Ovary (tissue), 7 donors: ENCODE measurements at regions not wholly inside any gene's neighbourhood (a gene's known extent, or its start where the extent isn't known, plus 50 kb on each side); places are given as distances from the start of the nearest gene placed in this dataset.
"Not testable (repeated sequence)": the region's sequence is repeated elsewhere in the genome, so short reads cannot be mapped to it uniquely, and the experiment has no call there.

ENCODE experiments used
- DNase-seq, 5 donors: peaks; one replicate each; pipeline ENCODE4 v3.0.0-alpha.2; 2019 to 2020
- H3K27ac ChIP-seq, 2 donors: fragments of 200-600 bp; one replicate each; pipeline versions ENCODE4 v1.5.1 to v1.8.0; 2019 to 2022
- H3K27me3 ChIP-seq: fragments of 200-600 bp; one replicate; pipeline ENCODE4 v1.8.0; 2022
- H3K36me3 ChIP-seq: fragments of 200-600 bp; sonication (generic); one replicate; pipeline ENCODE4 v1.5.1; 2019
- H3K4me1 ChIP-seq: one replicate; pipeline ENCODE4 v1.8.1; 2013; ENCODE audit warnings: mild to moderate bottlenecking, moderate library complexity; ENCODE audit not compliant: insufficient read depth
- H3K4me3 ChIP-seq: fragments of 200-600 bp; sonication (generic); one replicate; pipeline ENCODE4 v1.5.1; 2017
- H3K9me3 ChIP-seq, 2 donors: fragments of 200-600 bp in 1 of 2; sonication (generic) in 1 of 2; one replicate each; pipeline versions ENCODE4 v1.5.1 to v1.8.1; 2013 to 2019; ENCODE audit warnings: mild to moderate bottlenecking in 1 of 2, moderate library complexity in 1 of 2
- CTCF ChIP-seq, 3 donors: fragments of 450-650 bp in 2 of 3; fragments of 200-600 bp in 1 of 3; IDR thresholded peaks; one replicate each; pipeline versions ENCODE4 v1.5.1 to v1.8.0; 2016 to 2022; ENCODE audit warnings: antibody characterized with exemption in 3 of 3, mild to moderate bottlenecking in 1 of 3
- EP300 ChIP-seq: sonication (generic); formaldehyde crosslinking; IDR thresholded peaks from one replicate; pipeline ENCODE4 v1.6.1; 2017; ENCODE audit warnings: antibody characterized with exemption
- POLR2A ChIP-seq: fragments of 450-650 bp; IDR thresholded peaks from one replicate; pipeline ENCODE4 v1.6.1; 2017; ENCODE audit warnings: antibody characterized with exemption, mild to moderate bottlenecking, moderate library complexity
- WGBS, 3 donors: extraction: QIAGEN DNeasy Blood & Tissue Kit in 1 of 3; methylation state at CpG; one replicate each; pipeline versions ENCODE4 v1.1.5 to v1.1.7; 2013 to 2017; 5-methylcytosine and 5-hydroxymethylcytosine counted together
- intact Hi-C, 4 donors: fragments of 100-400 bp; cut with DNase I; formaldehyde crosslinking; loops; one replicate each; pipeline versions ENCODE4 v1.11.0 to v1.15.1; 2022 to 2023
- donor health status: DM: no; HTN: no; CAD: no; lungs with moderate emphysema.
- donor health status: DM: no; HTN: no; CAD: no.
- donor health status: Bipolar disorder and iron deficiency.
- donor health status: DM: no; HTN: no; CAD: no.
- donor health status: DM: yes; HTN: yes; CAD: no.

- Histone ChIP-seq H3K27me3 (no peaks in the 10 kb centered on the region), H3K4me3 (no peak overlapping the region), H3K4me1 (no peaks in the 10 kb centered on the region), H3K9me3 (no peaks in the 10 kb centered on the region), H3K27ac (no peak overlapping the region), H3K36me3 (no peaks in the 10 kb centered on the region)
- intact Hi-C loops = no loop called here
- TF ChIP-seq CTCF (IDR thresholded peaks at IDR 0.05) (no peak), EP300 (no peak), POLR2A (no peak)
- DNase-seq = no peak
- 25 to 38% (median 30%) methylated on average over 2 of the region's 2 CpGs for WGBS, 3 donors
Measured at GRCh38 chr3:105140899-105141367, 225.8 kb upstream of the ALCAM start.

- Histone ChIP-seq H3K4me3 (no peak overlapping the region), H3K4me1 (no peaks in the 10 kb centered on the region), H3K27me3 (no peaks in the 10 kb centered on the region), H3K36me3 (no peaks in the 10 kb centered on the region), H3K27ac (no peak overlapping the region), H3K9me3 (no peaks in the 10 kb centered on the region)
- WGBS, 3 donors = 65 to 83% (median 77%) methylated on average over 1 of the region's 1 CpG
- no peak for TF ChIP-seq CTCF (IDR thresholded peaks at IDR 0.05)
- no peak for TF ChIP-seq EP300
- no peak for TF ChIP-seq POLR2A
- DNase-seq = no peak
- intact Hi-C loops = no loop called here
Measured at GRCh38 chr3:105144837-105145236, 221.9 kb upstream of the ALCAM start.

- H3K36me3 ChIP-seq = no peaks in the 10 kb centered on the region
- no peaks in the 10 kb centered on the region for H3K27me3 ChIP-seq
- TF ChIP-seq CTCF (IDR thresholded peaks at IDR 0.05) (no peak), POLR2A (no peak), EP300 (no peak)
- intact Hi-C loops = no loop called here
- H3K4me1 ChIP-seq = no peaks in the 10 kb centered on the region
- no peak overlapping the region for H3K27ac ChIP-seq
- WGBS, 3 donors = 70 to 81% (median 71%) methylated on average over 1 of the region's 1 CpG
- H3K4me3 ChIP-seq = no peak overlapping the region
- DNase-seq = no peak
- no peaks in the 10 kb centered on the region for H3K9me3 ChIP-seq
Measured at GRCh38 chr3:105145511-105145910, 221.2 kb upstream of the ALCAM start.

- H3K27ac ChIP-seq = not testable (repeated sequence)
Measured at GRCh38 chr3:105149197-105149596, 217.5 kb upstream of the ALCAM start.

GRCh38 chr3:105152987-105153386 lies 213.7 kb upstream of the ALCAM start:
- TF ChIP-seq EP300 (no peak), POLR2A (no peak), CTCF (IDR thresholded peaks at IDR 0.05) (no peak)
- Histone ChIP-seq H3K4me3 (no peak overlapping the region), H3K4me1 (no peaks in the 10 kb centered on the region), H3K27ac (no peak overlapping the region), H3K27me3 (no peaks in the 10 kb centered on the region), H3K9me3 (no peaks in the 10 kb centered on the region), H3K36me3 (no peaks in the 10 kb centered on the region)
- intact Hi-C loops = no loop called here
- 80 to 90% (median 88%) methylated on average over 1 of the region's 1 CpG for WGBS, 3 donors
- no peak for DNase-seq

More at GRCh38 chr3:105149197-105149596, 217.5 kb upstream of the ALCAM start:
- H3K4me1 ChIP-seq, intact Hi-C loops, H3K9me3 ChIP-seq, H3K27me3 ChIP-seq, H3K36me3 ChIP-seq, DNase-seq, H3K4me3 ChIP-seq: not testable (repeated sequence)
- 91 to 93% (median 92%) methylated on average over 3 of the region's 3 CpGs for WGBS, 3 donors
